PC-3 (cell line): ENCODE measurements at regions not wholly inside any gene's neighbourhood (a gene's known extent, or its start where the extent isn't known, plus 50 kb on each side); places are given as distances from the start of the nearest gene placed in this dataset.

Experiments
- ATAC-seq: fragments of 200-7000 bp; cut with Tn5 transposase; 2 replicates; pipeline ENCODE4 v1.9.1; 2020; ENCODE audit warnings: mild to moderate bottlenecking, moderate library complexity
- BruUV-seq: library from RNA; stranded (reverse); fragments of 400-500 nt; replicated peaks from 2 replicates; lab custom pipeline; 2021; lab: Mats Ljungman, UMichigan
- CTCF ChIA-PET: fragments of 300-600 bp; sonication (Branson Sonifier 250); formaldehyde crosslinking; loops from one replicate; lab custom pipeline; 2022; ENCODE audit warnings: antibody characterized with exemption; lab: Charles Lee
- POLR2A ChIA-PET: fragments of 300-600 bp; sonication (Branson Sonifier 250); formaldehyde crosslinking; loops from one replicate; lab custom pipeline; 2022; ENCODE audit warnings: antibody characterized with exemption; ENCODE audit not compliant: unreplicated experiment; lab: Charles Lee
- DNase-seq: peaks from one replicate; pipeline ENCODE4 v3.0.0-alpha.2; 2015
- H2AFZ ChIP-seq: fragments of 300-600 bp; sonication (generic); 2 replicates; pipeline ENCODE4 v1.6.0; 2016; ENCODE audit warnings: antibody characterized with exemption, low read length
- H3F3A ChIP-seq: fragments of 300-600 bp; sonication (generic); one replicate; pipeline ENCODE4 v1.6.0; 2017; ENCODE audit warnings: antibody characterized with exemption, low read length, control low read depth, mild to moderate bottlenecking; ENCODE audit not compliant: unreplicated experiment
- H3K27ac ChIP-seq: fragments of 300-600 bp; sonication (generic); 2 replicates; pipeline ENCODE4 v1.5.1; 2016; ENCODE audit warnings: mild to moderate bottlenecking, low read length
- H3K27me3 ChIP-seq: fragments of 300-600 bp; sonication (generic); 2 replicates; pipeline ENCODE4 v1.6.1; 2016; ENCODE audit warnings: low read length, mixed read lengths
- H3K36me3 ChIP-seq: fragments of 300-600 bp; sonication (generic); 2 replicates; pipeline ENCODE4 v1.6.1; 2016; ENCODE audit warnings: low read depth, mixed run types, low read length, mixed read lengths
- H3K4me1 ChIP-seq: fragments of 300-600 bp; sonication (generic); 2 replicates; pipeline ENCODE4 v1.5.1; 2016; ENCODE audit warnings: low read length; ENCODE audit not compliant: insufficient read depth
- H3K4me2 ChIP-seq: fragments of 300-600 bp; sonication (generic); 2 replicates; pipeline ENCODE4 v1.6.0; 2016; ENCODE audit warnings: low read length
- H3K4me3 ChIP-seq: fragments of 300-600 bp; sonication (generic); 2 replicates; pipeline ENCODE4 v1.5.1; 2016; ENCODE audit warnings: mild to moderate bottlenecking, low read length, mixed read lengths
- H3K79me2 ChIP-seq: fragments of 300-600 bp; sonication (generic); 2 replicates; pipeline ENCODE4 v1.6.1; 2017; ENCODE audit warnings: low read length, mixed read lengths
- H3K9ac ChIP-seq: fragments of 300-600 bp; sonication (generic); 2 replicates; pipeline ENCODE4 v1.6.0; 2016; ENCODE audit warnings: mild to moderate bottlenecking, low read length
- H3K9me2 ChIP-seq: fragments of 300-600 bp; sonication (generic); replicated peaks from 2 replicates; pipeline ENCODE4 v1.6.1; 2016; ENCODE audit warnings: mixed run types, low read length, mixed read lengths
- H3K9me3 ChIP-seq: fragments of 300-600 bp; sonication (generic); 2 replicates; pipeline ENCODE4 v1.6.1; 2016; ENCODE audit warnings: low read length, mixed read lengths
- H4K20me1 ChIP-seq: fragments of 300-600 bp; sonication (generic); 2 replicates; pipeline ENCODE4 v1.6.1; 2016; ENCODE audit warnings: low read length, mixed read lengths
- EZH2 ChIP-seq: fragments of 300-600 bp; sonication (generic); IDR thresholded peaks from one replicate; pipeline ENCODE4 v1.6.1; 2017; ENCODE audit warnings: antibody characterized with exemption, mild to moderate bottlenecking, low read length; ENCODE audit not compliant: unreplicated experiment
- EZH2phosphoT487 ChIP-seq: fragments of 300-600 bp; sonication (generic); IDR thresholded peaks from 2 replicates; pipeline ENCODE4 v1.6.1; 2018; ENCODE audit warnings: mild to moderate bottlenecking, antibody characterized with exemption, low read length, borderline replicate concordance
- intact Hi-C: fragments of 100-400 bp; cut with micrococcal nuclease; formaldehyde crosslinking; loops from 2 replicates; pipeline ENCODE4 v1.9.0; 2023
- TF ChIP-seq, protein P1 (sequence below): fragments of 300-600 bp; sonication (generic); conservative IDR thresholded peaks from 2 replicates; pipeline ENCODE4 v1.5.1; 2017; ENCODE audit warnings: antibody characterized with exemption, low read depth, mild to moderate bottlenecking, low read length

DNA sequence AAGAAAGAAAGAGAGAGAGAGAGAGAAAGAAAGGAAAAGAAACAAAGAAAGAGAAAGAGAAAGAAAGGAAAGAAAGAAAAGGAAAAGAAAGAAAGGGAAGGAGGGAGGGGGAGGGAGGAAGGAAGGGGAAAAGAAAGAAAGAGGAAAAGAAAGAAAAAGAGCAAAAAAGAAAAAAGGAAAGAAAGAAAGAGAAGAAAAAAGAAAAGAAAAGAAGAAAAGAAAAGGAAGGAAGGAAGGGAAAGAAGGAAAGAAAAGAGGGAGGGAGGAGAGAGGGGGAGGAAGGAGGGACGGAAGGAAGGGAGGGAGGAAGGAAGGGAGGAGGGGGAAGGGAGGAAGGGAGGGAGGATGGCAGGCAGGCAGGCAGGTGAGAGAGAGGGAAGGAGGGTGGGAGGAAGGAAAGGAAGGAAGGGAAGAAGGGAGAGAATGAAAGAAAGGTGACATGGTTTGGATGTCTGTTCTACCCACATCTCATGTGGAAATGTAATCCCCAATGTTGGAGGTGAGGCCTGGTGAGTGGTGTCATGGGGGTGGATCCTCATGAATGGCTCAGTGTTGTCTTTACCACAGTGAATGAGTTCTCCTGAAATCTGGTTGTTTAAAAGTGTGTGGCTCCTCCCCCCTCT lies 83.0 kb upstream of the DCLK2 start:
- Histone ChIP-seq H3F3A (no peaks in the 10 kb centered on the region), H2AFZ (no peak overlapping the region), H3K27ac (no peak overlapping the region), H3K4me1 (peaks cover 15% of the 10 kb centered on the region), H3K9me3 (no peaks in the 10 kb centered on the region), H3K9me2 (no peaks in the 10 kb centered on the region), H3K9ac (no peak overlapping the region), H3K27me3 (no peaks in the 10 kb centered on the region), H3K4me2 (no peak overlapping the region), H3K36me3 (no peaks in the 10 kb centered on the region), H3K4me3 (no peak overlapping the region), H3K79me2 (no peaks in the 10 kb centered on the region), H4K20me1 (no peaks in the 10 kb centered on the region)
- TF ChIP-seq EZH2phosphoT487 (no peak), EZH2 (no peak)
- TF ChIP-seq, protein P1, sequence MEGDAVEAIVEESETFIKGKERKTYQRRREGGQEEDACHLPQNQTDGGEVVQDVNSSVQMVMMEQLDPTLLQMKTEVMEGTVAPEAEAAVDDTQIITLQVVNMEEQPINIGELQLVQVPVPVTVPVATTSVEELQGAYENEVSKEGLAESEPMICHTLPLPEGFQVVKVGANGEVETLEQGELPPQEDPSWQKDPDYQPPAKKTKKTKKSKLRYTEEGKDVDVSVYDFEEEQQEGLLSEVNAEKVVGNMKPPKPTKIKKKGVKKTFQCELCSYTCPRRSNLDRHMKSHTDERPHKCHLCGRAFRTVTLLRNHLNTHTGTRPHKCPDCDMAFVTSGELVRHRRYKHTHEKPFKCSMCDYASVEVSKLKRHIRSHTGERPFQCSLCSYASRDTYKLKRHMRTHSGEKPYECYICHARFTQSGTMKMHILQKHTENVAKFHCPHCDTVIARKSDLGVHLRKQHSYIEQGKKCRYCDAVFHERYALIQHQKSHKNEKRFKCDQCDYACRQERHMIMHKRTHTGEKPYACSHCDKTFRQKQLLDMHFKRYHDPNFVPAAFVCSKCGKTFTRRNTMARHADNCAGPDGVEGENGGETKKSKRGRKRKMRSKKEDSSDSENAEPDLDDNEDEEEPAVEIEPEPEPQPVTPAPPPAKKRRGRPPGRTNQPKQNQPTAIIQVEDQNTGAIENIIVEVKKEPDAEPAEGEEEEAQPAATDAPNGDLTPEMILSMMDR = no peak
- CTCF ChIA-PET = no interaction called here
- BruUV-seq = no TSS peak
- POLR2A ChIA-PET = no interaction called here
- intact Hi-C loops = loop anchor here (5.0 kb wide), 1 partner anchor 872 kb away; no protein-coding TSS in a partner anchor
- ATAC-seq = no peak
- no peak for DNase-seq

DNA sequence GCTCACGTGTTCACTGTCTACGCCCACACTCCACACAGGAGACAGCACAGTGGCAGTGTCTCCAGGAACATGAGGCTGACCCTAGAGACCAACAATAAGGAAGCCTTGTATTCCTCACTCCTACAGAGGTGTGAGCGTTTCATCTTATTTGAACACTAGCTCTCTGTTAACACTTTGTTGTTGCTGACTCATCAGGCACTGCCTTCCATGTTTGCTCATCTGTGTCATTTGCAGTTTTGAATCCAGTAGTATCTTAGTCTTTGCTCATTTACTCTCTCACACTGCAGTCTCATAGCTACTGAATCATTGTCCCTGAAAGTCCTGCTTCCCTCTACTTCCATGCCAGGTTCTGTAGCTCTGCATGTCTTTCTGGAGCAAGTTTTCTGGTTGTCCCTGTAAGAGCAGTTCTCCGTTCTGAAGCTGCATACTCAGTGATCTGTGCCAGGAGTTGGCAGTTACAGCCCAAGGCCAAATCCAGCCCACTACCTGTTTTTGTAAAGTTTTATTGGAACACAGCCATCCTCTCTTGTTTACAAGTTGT lies 80.3 kb upstream of the DCLK2 start:
- H3K9ac ChIP-seq = no peak overlapping the region
- H3K36me3 ChIP-seq = no peaks in the 10 kb centered on the region
- DNase-seq = peak; percentile 73
- no peaks in the 10 kb centered on the region for H3K27me3 ChIP-seq
- BruUV-seq = no TSS peak
- H3K9me2 ChIP-seq = no peaks in the 10 kb centered on the region
- peaks cover 19% of the 10 kb centered on the region for H3K4me1 ChIP-seq
- peak overlapping the region; percentile 66 for H3K4me2 ChIP-seq
- no peaks in the 10 kb centered on the region for H3K9me3 ChIP-seq
- CTCF ChIA-PET = interaction anchor here (1.0 to 1.6 kb wide), 3 partner anchors 81 to 219 kb away, joined by 3 to 11 read pairs (median 5); no protein-coding TSS in a partner anchor
- TF ChIP-seq, protein P1 = no peak
- TF ChIP-seq EZH2 (no peak), EZH2phosphoT487 (no peak)
- H3K27ac ChIP-seq = peak overlapping the region; percentile 63
- H2AFZ ChIP-seq = peak overlapping the region; percentile 76
- ATAC-seq = peak; percentile 82
- H3K4me3 ChIP-seq = no peak overlapping the region
- intact Hi-C loops = loop anchor here (2.0 to 5.0 kb wide), 2 partner anchors 211 to 869 kb away; no protein-coding TSS in a partner anchor
- POLR2A ChIA-PET = no interaction called here
- H4K20me1 ChIP-seq = no peaks in the 10 kb centered on the region
- no peaks in the 10 kb centered on the region for H3F3A ChIP-seq
- H3K79me2 ChIP-seq = no peaks in the 10 kb centered on the region

DNA sequence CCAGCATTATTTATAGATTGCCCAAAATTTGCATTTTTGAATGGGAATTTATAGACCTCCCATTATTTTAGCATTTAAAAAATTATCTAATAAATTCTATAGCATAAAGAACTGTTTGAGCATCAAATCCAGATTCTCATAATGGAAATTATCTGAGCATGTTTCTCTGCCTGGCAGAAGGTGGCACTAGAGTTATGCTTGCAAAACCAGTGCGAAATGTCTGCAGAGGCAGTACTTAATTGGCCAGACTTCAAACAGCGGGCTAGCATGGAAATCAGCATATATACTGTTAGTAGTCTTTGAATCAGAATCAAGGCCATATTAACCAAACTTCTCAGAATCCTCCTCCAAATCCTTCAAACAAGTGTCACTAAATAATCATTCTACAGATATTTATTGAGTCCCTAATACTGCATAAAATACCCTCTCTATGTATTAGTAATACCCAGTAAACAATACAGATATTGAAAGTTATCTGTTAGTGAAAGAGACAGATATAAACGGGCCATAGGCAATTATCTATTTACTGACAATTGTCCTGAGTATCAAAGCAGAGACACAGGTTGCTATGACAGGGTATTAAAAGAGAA lies 78.7 kb upstream of the DCLK2 start:
- no TSS peak for BruUV-seq
- Histone ChIP-seq H3K79me2 (no peaks in the 10 kb centered on the region), H3K4me1 (peaks cover 19% of the 10 kb centered on the region), H3K4me2 (no peak overlapping the region), H3F3A (no peaks in the 10 kb centered on the region), H3K27me3 (no peaks in the 10 kb centered on the region), H2AFZ (no peak overlapping the region), H3K4me3 (no peak overlapping the region), H4K20me1 (no peaks in the 10 kb centered on the region), H3K27ac (no peak overlapping the region), H3K9me3 (no peaks in the 10 kb centered on the region), H3K36me3 (no peaks in the 10 kb centered on the region), H3K9me2 (no peaks in the 10 kb centered on the region), H3K9ac (no peak overlapping the region)
- CTCF ChIA-PET = no interaction called here
- no peak for TF ChIP-seq EZH2
- no peak for TF ChIP-seq EZH2phosphoT487
- TF ChIP-seq, protein P1 = peak; percentile 75
- peak; percentile 60 for DNase-seq
- POLR2A ChIA-PET = no interaction called here
- intact Hi-C loops = loop anchor here (2.0 to 5.0 kb wide), 2 partner anchors 209 to 868 kb away; no protein-coding TSS in a partner anchor
- no peak for ATAC-seq
